NT2/D1 (cell line): ENCODE measurements at regions not wholly inside any gene's neighbourhood (a gene's known extent, or its start where the extent isn't known, plus 50 kb on each side); places are given as distances from the start of the nearest gene placed in this dataset.

Source experiments
- YY1 ChIP-seq: IDR thresholded peaks from 2 replicates; pipeline ENCODE4 v1.6.1; 2011; ENCODE audit not compliant: insufficient read length, insufficient read depth
- ZNF274 ChIP-seq: IDR thresholded peaks from 2 replicates; pipeline ENCODE4 v1.6.1; 2011; ENCODE audit warnings: mild to moderate bottlenecking, low read depth, low read length

DNA sequence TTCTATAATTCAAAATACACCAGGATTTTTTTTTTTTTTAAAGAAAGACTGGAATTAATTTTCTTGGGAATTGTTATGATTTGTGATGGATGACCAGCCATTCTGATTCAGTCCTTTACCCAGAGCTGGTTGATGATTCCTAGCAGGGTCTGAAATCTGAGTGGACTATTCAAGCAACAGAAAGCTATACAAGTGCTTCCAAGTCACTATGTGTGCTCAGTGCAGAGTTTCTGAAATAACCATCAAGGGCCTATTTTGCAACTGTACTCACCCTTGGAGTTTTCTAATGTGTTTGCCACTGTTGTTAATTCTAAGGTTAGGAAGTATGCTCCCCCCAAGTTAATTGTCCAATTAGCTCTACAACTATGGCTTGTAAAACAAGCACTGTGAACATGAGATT, 137.7 kb upstream of the RAPGEF2 start:
- TF ChIP-seq YY1 = no peak
- TF ChIP-seq ZNF274 = no peak
